A549 (cell line): ENCODE measurements at regions not wholly inside any gene's neighbourhood (a gene's known extent, or its start where the extent isn't known, plus 50 kb on each side); places are given as distances from the start of the nearest gene placed in this dataset.
A peak's percentile ranks its signal among the peaks of the same experiment; 100 is the strongest.

ENCODE experiments used
- ATAC-seq, 2 experiments: fragments of 200-7000 bp in 1 of 2; fragments of >200 bp in 1 of 2; cut with Nextera tagmentation in 1 of 2; cut with Tn5 transposase in 1 of 2; 3 replicates each; pipeline versions ENCODE4 v1.8.0 to v1.9.1; 2018 to 2020; ENCODE audit warnings: mild to moderate bottlenecking in 1 of 2, moderate library complexity in 1 of 2
- CTCF ChIA-PET: fragments of 300-600 bp; sonication (Branson Sonifier 250); formaldehyde crosslinking; extraction: SDS; loops from one replicate; lab custom pipeline; 2021; ENCODE audit warnings: antibody characterized with exemption, inconsistent platforms; lab: Yijun Ruan, JAX
- POLR2A ChIA-PET: fragments of 350-600 bp; formaldehyde crosslinking; extraction: SDS; loops from one replicate; lab custom pipeline; 2021; ENCODE audit warnings: antibody characterized with exemption, inconsistent platforms; lab: Yijun Ruan, JAX
- DNase-seq, 2 experiments: peaks; one replicate each; pipeline versions ENCODE4 v3.0.0 to v3.0.0-alpha.2; 2011 to 2016; ENCODE audit warnings: low read depth in 1 of 2, low spot score in 1 of 2
- FAIRE-seq: peaks from 2 replicates; lab custom pipeline; 2011; peaks lifted over from hg19 to GRCh38; lab: Jason Lieb, UNC
- H3K27ac ChIP-seq, 2 experiments: fragments of >200 bp; sonication (Bioruptor Twin); formaldehyde crosslinking; 3 replicates each; pipeline ENCODE4 v1.5.1; 2016 to 2017
- H3K4me1 ChIP-seq: fragments of >200 bp; sonication (Bioruptor Twin); formaldehyde crosslinking; 3 replicates; pipeline ENCODE4 v1.6.1; 2016
- H3K4me2 ChIP-seq: fragments of >200 bp; sonication (Bioruptor Twin); formaldehyde crosslinking; 3 replicates; pipeline ENCODE4 v1.6.1; 2016
- H3K4me3 ChIP-seq: fragments of >200 bp; sonication (Bioruptor Twin); formaldehyde crosslinking; 3 replicates; pipeline ENCODE4 v1.5.1; 2016
- H3K9me3 ChIP-seq: fragments of >200 bp; sonication (Bioruptor Twin); formaldehyde crosslinking; 3 replicates; pipeline ENCODE4 v1.6.1; 2016
- CBX8 ChIP-seq: fragments of 200-600 bp; sonication (generic); IDR thresholded peaks from 2 replicates; pipeline ENCODE4 v1.6.1; 2016
- EHF ChIP-seq: fragments of 250-450 bp; sonication (Bioruptor Pico); IDR thresholded peaks from 2 replicates; pipeline ENCODE4 v1.5.0; 2020; ENCODE audit warnings: mild to moderate bottlenecking
- EP300 ChIP-seq, 2 experiments: fragments of >200 bp; sonication (Bioruptor Twin); formaldehyde crosslinking; IDR thresholded peaks; 2 replicates in 1 of 2; 3 replicates in 1 of 2; pipeline ENCODE4 v1.6.1; 2016 to 2017
- FOSL2 ChIP-seq, 2 experiments: fragments of 450-650 bp in 1 of 2; fragments of >200 bp in 1 of 2; sonication (Bioruptor Twin) in 1 of 2; formaldehyde crosslinking; IDR thresholded peaks; 2 replicates each; pipeline versions ENCODE4 v1.5.0 to v1.6.1; 2016 to 2020; ENCODE audit warnings: mild to moderate bottlenecking in 1 of 2, moderate library complexity in 1 of 2
- HDAC2 ChIP-seq: fragments of 200-600 bp; sonication (generic); IDR thresholded peaks from 2 replicates; pipeline ENCODE4 v1.6.1; 2016
- HEYL ChIP-seq: fragments of 250-450 bp; sonication (Bioruptor Pico); IDR thresholded peaks from 2 replicates; pipeline ENCODE4 v1.8.0; 2021; ENCODE audit warnings: mild to moderate bottlenecking, moderate library complexity
- HOXA7 ChIP-seq: fragments of 250-450 bp; sonication (Bioruptor Pico); IDR thresholded peaks from 2 replicates; pipeline ENCODE4 v1.5.0; 2020; ENCODE audit warnings: mild to moderate bottlenecking, moderate library complexity
- JUN ChIP-seq, 2 experiments: fragments of >200 bp; sonication (Bioruptor Twin); formaldehyde crosslinking; IDR thresholded peaks; 2 replicates in 1 of 2; 3 replicates in 1 of 2; pipeline ENCODE4 v1.6.1; 2016 to 2017
- KDM5A ChIP-seq: fragments of 200-600 bp; sonication (generic); IDR thresholded peaks from 2 replicates; pipeline ENCODE4 v1.6.1; 2016; ENCODE audit warnings: antibody characterized with exemption, mild to moderate bottlenecking
- MAFK ChIP-seq: fragments of 450-650 bp; IDR thresholded peaks from 2 replicates; pipeline ENCODE4 v1.6.1; 2014; ENCODE audit not compliant: partially characterized antibody
- PHF8 ChIP-seq: fragments of 200-600 bp; sonication (generic); IDR thresholded peaks from 2 replicates; pipeline ENCODE4 v1.6.1; 2016; ENCODE audit warnings: low read depth, mild to moderate bottlenecking, antibody characterized with exemption, moderate library complexity, borderline replicate concordance
- POLR2AphosphoS2 ChIP-seq: conservative IDR thresholded peaks from 2 replicates; pipeline ENCODE4 v1.6.1; 2012; ENCODE audit warnings: low read length, improper control_type of control experiment, inconsistent platforms
- RARB ChIP-seq: fragments of 250-450 bp; sonication (Bioruptor Pico); IDR thresholded peaks from 2 replicates; pipeline ENCODE4 v1.8.0; 2021; ENCODE audit warnings: mild to moderate bottlenecking, moderate library complexity
- TP53 ChIP-seq: fragments of 250-450 bp; sonication (Bioruptor Pico); IDR thresholded peaks from 2 replicates; pipeline ENCODE4 v1.5.0; 2021; ENCODE audit warnings: mild to moderate bottlenecking, moderate library complexity
- ZC3H11A ChIP-seq: fragments of 450-650 bp; IDR thresholded peaks from 2 replicates; pipeline ENCODE4 v1.6.1; 2014; ENCODE audit warnings: antibody characterized with exemption, mild to moderate bottlenecking
- ZFP36 ChIP-seq: fragments of 450-650 bp; IDR thresholded peaks from 2 replicates; pipeline ENCODE4 v1.6.1; 2014; ENCODE audit warnings: borderline replicate concordance; ENCODE audit not compliant: partially characterized antibody
- ZNF302 ChIP-seq: fragments of 250-450 bp; sonication (Bioruptor Pico); IDR thresholded peaks from 2 replicates; pipeline ENCODE4 v1.9.0; 2021; ENCODE audit warnings: inconsistent platforms, mild to moderate bottlenecking, moderate library complexity
- ZSCAN20 ChIP-seq: fragments of 250-450 bp; sonication (Bioruptor Pico); IDR thresholded peaks from 2 replicates; pipeline ENCODE4 v1.8.0; 2022; ENCODE audit warnings: mild to moderate bottlenecking, moderate library complexity
- WGBS: methylation state at CpG from one replicate; pipeline ENCODE4 v1.1.6; 2017; ENCODE audit errors: missing lambda C conversion rate; 5-methylcytosine and 5-hydroxymethylcytosine counted together
- TF ChIP-seq, protein P1 (sequence below): fragments of 250-450 bp; sonication (Bioruptor Pico); IDR thresholded peaks from 2 replicates; pipeline ENCODE4 v1.5.0; 2020; ENCODE audit warnings: low read depth, mild to moderate bottlenecking, moderate library complexity
- TF ChIP-seq, protein P2 (sequence below): fragments of >200 bp; sonication (Bioruptor Twin); formaldehyde crosslinking; IDR thresholded peaks from 3 replicates; pipeline ENCODE4 v1.5.1; 2016
- TF ChIP-seq, protein P3 (sequence below): fragments of 250-450 bp; sonication (Bioruptor Pico); IDR thresholded peaks from 2 replicates; pipeline ENCODE4 v1.5.0; 2021; ENCODE audit warnings: mild to moderate bottlenecking, moderate library complexity, borderline replicate concordance
- TF ChIP-seq, protein P4 (sequence below): fragments of >200 bp; sonication (Bioruptor Twin); formaldehyde crosslinking; IDR thresholded peaks from 2 replicates; pipeline ENCODE4 v1.6.1; 2016
- TF ChIP-seq, protein P5 (sequence below): IDR thresholded peaks from 2 replicates; pipeline ENCODE4 v1.6.1; 2012
- TF ChIP-seq, protein P6 (sequence below): fragments of 150-350 bp; IDR thresholded peaks from 2 replicates; pipeline ENCODE4 v1.6.1; 2014; ENCODE audit warnings: low read depth, mild to moderate bottlenecking, low read length

DNA sequence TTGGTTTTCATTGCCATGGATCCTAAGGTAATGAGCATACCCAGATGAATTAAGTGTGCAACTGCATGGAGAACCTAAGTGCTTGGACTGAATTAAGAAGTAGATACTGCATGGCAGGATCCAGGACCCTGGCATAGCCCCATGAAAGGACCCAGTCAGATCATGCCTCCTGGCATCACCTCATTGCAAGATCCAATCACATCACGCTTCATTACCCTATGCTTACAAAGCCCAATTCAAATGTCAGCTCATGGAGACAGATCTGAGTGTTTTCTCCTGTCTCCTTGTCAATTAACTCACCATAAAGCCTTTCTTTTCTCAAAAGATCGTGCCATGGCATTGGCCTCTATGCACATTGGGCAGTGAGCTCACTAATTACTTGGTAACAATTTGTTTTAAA, 519.8 kb upstream of the ZNF804A start:
- no peak overlapping the region for H3K4me3 ChIP-seq
- POLR2A ChIA-PET: no interaction called here
- no peaks in the 10 kb centered on the region for H3K4me1 ChIP-seq
- H3K4me2 ChIP-seq: no peak overlapping the region
- DNase-seq: no peak
- 36% methylated on average over 2 of the region's 2 CpGs for WGBS
- no peaks in the 10 kb centered on the region for H3K9me3 ChIP-seq
- no peak overlapping the region for H3K27ac ChIP-seq
- CTCF ChIA-PET: no interaction called here
- no peak for TF ChIP-seq HEYL (CRISPR knock-in tag)
- no peak for FAIRE-seq
- no peak for ATAC-seq

DNA sequence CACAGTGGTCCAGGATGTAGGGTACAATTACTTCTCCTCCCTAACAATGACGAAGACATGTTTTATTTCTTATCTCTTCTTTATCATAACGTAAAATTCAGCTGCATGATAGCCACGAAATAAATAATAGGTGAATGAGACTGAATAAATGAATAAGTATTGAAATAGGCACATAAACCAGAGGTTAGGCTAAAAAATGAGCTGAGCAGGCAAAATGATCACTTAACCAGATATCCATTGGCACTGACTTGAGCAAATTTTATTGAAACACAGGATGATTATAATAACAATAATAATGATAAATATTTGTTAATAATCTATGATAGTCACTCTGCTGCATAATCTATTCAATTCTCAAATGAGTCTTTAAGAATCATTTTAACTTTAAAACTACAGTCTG, 506.9 kb upstream of the ZNF804A start:
- H3K27ac ChIP-seq: no peak overlapping the region
- WGBS: 35% methylated on average over 3 of the region's 3 CpGs
- no peak overlapping the region for H3K4me2 ChIP-seq
- no peaks in the 10 kb centered on the region for H3K4me1 ChIP-seq
- ChIA-PET CTCF (no interaction called here), POLR2A (no interaction called here)
- H3K9me3 ChIP-seq: no peaks in the 10 kb centered on the region
- FAIRE-seq (no peak), ATAC-seq (no peak), DNase-seq (no peak)
- TF ChIP-seq MAFK (peak; percentile 21), PHF8 (no peak), FOSL2 (IDR thresholded peaks at IDR 0.05) (no peak), FOSL2 (CRISPR knock-in tag; IDR thresholded peaks at IDR 0.05) (no peak)
- H3K4me3 ChIP-seq: no peak overlapping the region

DNA sequence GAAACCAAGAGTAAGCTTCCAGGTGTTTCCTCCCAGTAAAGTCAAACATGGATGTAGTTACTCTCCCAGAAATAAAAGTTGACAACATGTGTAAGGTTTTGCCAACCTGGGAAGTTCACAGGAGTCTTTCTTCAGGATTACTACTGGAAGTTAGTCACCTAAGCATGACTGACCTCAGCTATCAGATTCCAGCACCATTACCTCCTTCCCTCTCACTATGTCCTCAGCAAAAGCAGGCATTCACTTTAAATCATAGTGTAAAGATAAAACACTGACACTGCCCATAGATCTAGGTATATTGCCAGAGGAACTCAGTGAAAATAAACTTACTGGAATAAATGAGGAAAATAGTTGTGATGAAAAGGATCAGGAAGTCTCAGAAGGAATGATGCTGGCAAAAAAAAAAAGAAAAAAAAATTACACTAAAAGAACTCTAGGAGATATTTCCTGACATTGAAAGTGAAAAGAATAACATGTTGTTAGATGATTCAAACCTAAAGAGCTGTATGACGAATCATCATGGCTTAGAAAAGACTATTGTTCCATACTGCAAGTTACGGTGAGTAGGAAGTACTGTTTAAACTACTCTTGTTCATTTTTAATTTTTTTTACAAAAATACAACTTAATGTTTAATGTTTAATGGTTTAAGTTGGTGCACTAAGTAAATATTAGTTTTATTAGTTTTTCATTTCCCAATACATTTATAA, 484.5 kb upstream of the ZNF804A start:
- Histone ChIP-seq H3K4me3 (no peak overlapping the region), H3K4me2 (no peak overlapping the region), H3K4me1 (no peaks in the 10 kb centered on the region), H3K9me3 (no peaks in the 10 kb centered on the region), H3K27ac (no peak overlapping the region)
- CTCF ChIA-PET: interaction anchor here (0.6 kb wide), 2 partner anchors 24 to 41 kb away, joined by 3 read pairs; no protein-coding TSS in a partner anchor
- ATAC-seq (no peak), DNase-seq (no peak), FAIRE-seq (no peak)
- 16% methylated on average over 2 of the region's 2 CpGs for WGBS
- TF ChIP-seq CBX8 (no peak), KDM5A (no peak), FOSL2 (IDR thresholded peaks at IDR 0.05) (no peak), FOSL2 (CRISPR knock-in tag; IDR thresholded peaks at IDR 0.05) (no peak), HDAC2 (no peak)
- TF ChIP-seq, protein P1, sequence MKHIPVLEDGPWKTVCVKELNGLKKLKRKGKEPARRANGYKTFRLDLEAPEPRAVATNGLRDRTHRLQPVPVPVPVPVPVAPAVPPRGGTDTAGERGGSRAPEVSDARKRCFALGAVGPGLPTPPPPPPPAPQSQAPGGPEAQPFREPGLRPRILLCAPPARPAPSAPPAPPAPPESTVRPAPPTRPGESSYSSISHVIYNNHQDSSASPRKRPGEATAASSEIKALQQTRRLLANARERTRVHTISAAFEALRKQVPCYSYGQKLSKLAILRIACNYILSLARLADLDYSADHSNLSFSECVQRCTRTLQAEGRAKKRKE (CRISPR knock-in tag): no peak
- POLR2A ChIA-PET: no interaction called here

DNA sequence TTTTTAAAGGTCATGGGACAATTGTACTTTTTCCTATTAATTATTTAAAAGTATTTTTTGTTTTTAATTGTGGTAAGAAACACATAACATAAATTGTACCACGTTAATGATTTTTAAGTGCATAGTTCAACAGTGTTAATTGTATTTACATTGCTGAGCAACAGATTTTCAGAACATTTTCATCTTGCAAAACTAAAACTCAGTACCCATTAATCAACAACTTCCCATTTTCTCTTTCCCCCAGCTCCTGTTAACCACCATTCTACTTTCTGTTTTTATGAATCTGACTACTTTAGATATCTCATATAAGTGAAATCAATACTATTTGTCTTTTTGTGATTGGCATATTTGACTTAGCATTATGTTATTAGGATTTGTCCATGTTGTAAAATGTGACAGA, 483.9 kb upstream of the ZNF804A start:
- H3K27ac ChIP-seq: no peak overlapping the region
- CTCF ChIA-PET: no interaction called here
- 2% methylated on average over 1 of the region's 1 CpG for WGBS
- TF ChIP-seq EP300 (IDR thresholded peaks at IDR 0.05) (no peak), TP53 (CRISPR knock-in tag) (no peak), HOXA7 (CRISPR knock-in tag) (no peak), MAFK (no peak), RARB (CRISPR knock-in tag) (no peak), JUN (IDR thresholded peaks at IDR 0.05) (no peak), ZSCAN20 (CRISPR knock-in tag) (no peak), EHF (CRISPR knock-in tag) (no peak), ZFP36 (no peak), ZNF302 (CRISPR knock-in tag) (no peak), POLR2AphosphoS2 (no peak), KDM5A (no peak), ZC3H11A (no peak)
- TF ChIP-seq, protein P2, sequence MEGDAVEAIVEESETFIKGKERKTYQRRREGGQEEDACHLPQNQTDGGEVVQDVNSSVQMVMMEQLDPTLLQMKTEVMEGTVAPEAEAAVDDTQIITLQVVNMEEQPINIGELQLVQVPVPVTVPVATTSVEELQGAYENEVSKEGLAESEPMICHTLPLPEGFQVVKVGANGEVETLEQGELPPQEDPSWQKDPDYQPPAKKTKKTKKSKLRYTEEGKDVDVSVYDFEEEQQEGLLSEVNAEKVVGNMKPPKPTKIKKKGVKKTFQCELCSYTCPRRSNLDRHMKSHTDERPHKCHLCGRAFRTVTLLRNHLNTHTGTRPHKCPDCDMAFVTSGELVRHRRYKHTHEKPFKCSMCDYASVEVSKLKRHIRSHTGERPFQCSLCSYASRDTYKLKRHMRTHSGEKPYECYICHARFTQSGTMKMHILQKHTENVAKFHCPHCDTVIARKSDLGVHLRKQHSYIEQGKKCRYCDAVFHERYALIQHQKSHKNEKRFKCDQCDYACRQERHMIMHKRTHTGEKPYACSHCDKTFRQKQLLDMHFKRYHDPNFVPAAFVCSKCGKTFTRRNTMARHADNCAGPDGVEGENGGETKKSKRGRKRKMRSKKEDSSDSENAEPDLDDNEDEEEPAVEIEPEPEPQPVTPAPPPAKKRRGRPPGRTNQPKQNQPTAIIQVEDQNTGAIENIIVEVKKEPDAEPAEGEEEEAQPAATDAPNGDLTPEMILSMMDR: no peak
- TF ChIP-seq, protein P3, sequence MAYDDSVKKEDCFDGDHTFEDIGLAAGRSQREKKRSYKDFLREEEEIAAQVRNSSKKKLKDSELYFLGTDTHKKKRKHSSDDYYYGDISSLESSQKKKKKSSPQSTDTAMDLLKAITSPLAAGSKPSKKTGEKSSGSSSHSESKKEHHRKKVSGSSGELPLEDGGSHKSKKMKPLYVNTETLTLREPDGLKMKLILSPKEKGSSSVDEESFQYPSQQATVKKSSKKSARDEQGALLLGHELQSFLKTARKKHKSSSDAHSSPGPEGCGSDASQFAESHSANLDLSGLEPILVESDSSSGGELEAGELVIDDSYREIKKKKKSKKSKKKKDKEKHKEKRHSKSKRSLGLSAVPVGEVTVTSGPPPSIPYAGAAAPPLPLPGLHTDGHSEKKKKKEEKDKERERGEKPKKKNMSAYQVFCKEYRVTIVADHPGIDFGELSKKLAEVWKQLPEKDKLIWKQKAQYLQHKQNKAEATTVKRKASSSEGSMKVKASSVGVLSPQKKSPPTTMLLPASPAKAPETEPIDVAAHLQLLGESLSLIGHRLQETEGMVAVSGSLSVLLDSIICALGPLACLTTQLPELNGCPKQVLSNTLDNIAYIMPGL (CRISPR knock-in tag): no peak
- TF ChIP-seq, protein P4, sequence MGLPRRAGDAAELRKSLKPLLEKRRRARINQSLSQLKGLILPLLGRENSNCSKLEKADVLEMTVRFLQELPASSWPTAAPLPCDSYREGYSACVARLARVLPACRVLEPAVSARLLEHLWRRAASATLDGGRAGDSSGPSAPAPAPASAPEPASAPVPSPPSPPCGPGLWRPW: no peak
- TF ChIP-seq, protein P5, sequence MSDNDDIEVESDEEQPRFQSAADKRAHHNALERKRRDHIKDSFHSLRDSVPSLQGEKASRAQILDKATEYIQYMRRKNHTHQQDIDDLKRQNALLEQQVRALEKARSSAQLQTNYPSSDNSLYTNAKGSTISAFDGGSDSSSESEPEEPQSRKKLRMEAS: no peak
- TF ChIP-seq, protein P6, sequence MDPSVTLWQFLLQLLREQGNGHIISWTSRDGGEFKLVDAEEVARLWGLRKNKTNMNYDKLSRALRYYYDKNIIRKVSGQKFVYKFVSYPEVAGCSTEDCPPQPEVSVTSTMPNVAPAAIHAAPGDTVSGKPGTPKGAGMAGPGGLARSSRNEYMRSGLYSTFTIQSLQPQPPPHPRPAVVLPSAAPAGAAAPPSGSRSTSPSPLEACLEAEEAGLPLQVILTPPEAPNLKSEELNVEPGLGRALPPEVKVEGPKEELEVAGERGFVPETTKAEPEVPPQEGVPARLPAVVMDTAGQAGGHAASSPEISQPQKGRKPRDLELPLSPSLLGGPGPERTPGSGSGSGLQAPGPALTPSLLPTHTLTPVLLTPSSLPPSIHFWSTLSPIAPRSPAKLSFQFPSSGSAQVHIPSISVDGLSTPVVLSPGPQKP: no peak
- TF ChIP-seq, all 56 proteins: peak for 0
- no peaks in the 10 kb centered on the region for H3K4me1 ChIP-seq
- H3K4me3 ChIP-seq: no peak overlapping the region
- ATAC-seq: no peak
- H3K9me3 ChIP-seq: no peaks in the 10 kb centered on the region
- FAIRE-seq: no peak
- no peak for DNase-seq
- H3K4me2 ChIP-seq: no peak overlapping the region
- POLR2A ChIA-PET: no interaction called here
